ENCODE measurements at regions not wholly inside any gene's neighbourhood (a gene's known extent, or its start where the extent isn't known, plus 50 kb on each side); places are given as distances from the start of the nearest gene placed in this dataset.

DNA sequence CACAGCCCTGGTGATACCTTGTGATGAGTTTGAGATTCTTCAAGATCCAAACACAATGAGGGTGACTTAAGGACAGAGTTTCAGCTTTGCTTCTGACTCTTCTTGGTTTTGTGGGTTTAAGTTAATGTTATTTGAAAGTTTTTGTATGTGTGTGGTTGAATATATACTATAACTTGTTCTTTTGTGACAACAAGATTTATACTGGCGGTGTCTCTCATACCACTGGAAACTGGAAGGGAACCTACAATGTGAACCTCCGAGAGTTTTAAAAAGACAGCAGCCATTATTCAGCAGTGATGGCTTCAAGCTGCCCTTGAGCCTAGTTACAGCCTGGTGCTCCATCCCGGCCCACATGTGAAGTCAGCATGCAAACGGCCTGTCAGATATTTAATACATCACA is 87.9 kb upstream of the IGF1 start:
- peaks cover 0 to 12% (median 0%) of the 10 kb centered on the region in 3 donors for H3K9me3 ChIP-seq
- no peaks in the 10 kb centered on the region for H3K27me3 ChIP-seq
- 63 to 66% methylated on average over 2 to 3 of the region's 4 CpGs for WGBS, 2 donors (ENCODE audit: low coverage in 1 of 2)
- H3K36me3 ChIP-seq, result no peaks in the 10 kb centered on the region
- no peaks in the 10 kb centered on the region for H3K4me1 ChIP-seq
- no peak overlapping the region for H3K27ac ChIP-seq
- no peak overlapping the region for H3K4me3 ChIP-seq
- ATAC-seq, result no peak
- TF ChIP-seq POLR2AphosphoS5 (IDR thresholded peaks at IDR 0.05), result no peak
- no peak for TF ChIP-seq POLR2A (IDR thresholded peaks at IDR 0.05)
- no peak for TF ChIP-seq EP300 (IDR thresholded peaks at IDR 0.05)
- no peak for TF ChIP-seq CTCF (IDR thresholded peaks at IDR 0.05)

GRCh38 chr12:102567031-102567985 is 86.9 kb upstream of the IGF1 start:
- H3K36me3 ChIP-seq, result no peaks in the 10 kb centered on the region
- no peaks in the 10 kb centered on the region for H3K4me1 ChIP-seq
- 81 to 93% methylated on average over 3 to 4 of the region's 6 CpGs for WGBS, 2 donors (ENCODE audit: low coverage in 1 of 2)
- no peak overlapping the region for H3K27ac ChIP-seq
- no peaks in the 10 kb centered on the region for H3K27me3 ChIP-seq
- no peak overlapping the region for H3K4me3 ChIP-seq
- TF ChIP-seq CTCF (IDR thresholded peaks at IDR 0.05), result no peak
- no peak for TF ChIP-seq POLR2A (IDR thresholded peaks at IDR 0.05)
- no peak for TF ChIP-seq EP300 (IDR thresholded peaks at IDR 0.05)
- TF ChIP-seq POLR2AphosphoS5 (IDR thresholded peaks at IDR 0.05), result no peak
- ATAC-seq, result no peak
- H3K9me3 ChIP-seq, result peaks cover 0 to 12% (median 0%) of the 10 kb centered on the region in 3 donors

DNA sequence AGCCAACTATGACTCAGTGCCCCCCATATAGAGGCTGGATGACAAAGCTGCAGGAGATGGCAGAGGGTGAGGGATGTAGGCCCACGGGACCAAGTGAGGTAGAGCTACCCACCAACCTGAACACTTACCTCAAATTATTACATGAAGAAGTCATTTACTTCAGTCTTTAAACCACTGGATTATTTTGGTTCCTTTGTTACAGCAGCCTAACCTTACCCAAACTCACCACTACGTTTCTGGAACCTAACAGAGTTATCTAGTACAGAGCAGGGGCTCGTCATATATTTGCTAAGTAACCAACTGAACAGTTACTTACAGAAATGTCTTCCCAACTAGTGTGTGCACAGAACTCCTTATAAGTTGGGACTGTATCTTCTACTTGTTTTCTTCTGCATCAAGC is 85.2 kb upstream of the IGF1 start:
- no peak overlapping the region for H3K4me3 ChIP-seq
- no peaks in the 10 kb centered on the region for H3K27me3 ChIP-seq
- H3K4me1 ChIP-seq, result no peaks in the 10 kb centered on the region
- ATAC-seq, result no peak
- WGBS, 2 donors (ENCODE audit: low coverage in 1 of 2), result 90% methylated on average over 3 of the region's 3 CpGs; no CpG with 5 or more reads in 1 of the 2 donors
- TF ChIP-seq POLR2AphosphoS5 (IDR thresholded peaks at IDR 0.05) (no peak), EP300 (IDR thresholded peaks at IDR 0.05) (no peak), POLR2A (IDR thresholded peaks at IDR 0.05) (no peak), CTCF (IDR thresholded peaks at IDR 0.05) (no peak)
- H3K36me3 ChIP-seq, result no peaks in the 10 kb centered on the region
- peaks cover 0 to 12% (median 0%) of the 10 kb centered on the region in 3 donors for H3K9me3 ChIP-seq
- H3K27ac ChIP-seq, result no peak overlapping the region

DNA sequence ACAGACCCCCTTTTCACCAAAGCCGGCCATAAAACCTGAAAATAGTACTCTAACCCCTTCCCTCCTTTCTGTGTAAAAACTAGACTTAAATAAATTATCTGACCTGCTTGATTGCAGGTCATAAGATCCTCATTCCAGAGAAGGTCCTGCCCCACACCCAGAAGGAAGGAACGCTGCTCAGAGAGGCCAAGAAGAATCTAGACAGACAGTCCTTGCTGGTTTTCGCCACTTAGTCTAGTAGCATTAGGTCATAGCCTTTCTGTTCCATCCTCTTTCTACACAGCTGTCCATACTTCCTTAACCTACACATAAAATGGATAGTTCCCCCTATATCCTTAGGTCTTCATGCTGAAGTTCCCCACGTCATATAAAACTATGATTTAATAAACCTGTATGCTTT is 83.7 kb upstream of the IGF1 start:
- WGBS, 2 donors (ENCODE audit: low coverage in 1 of 2), result 74 to 88% methylated on average over 2 to 4 of the region's 4 CpGs
- no peak overlapping the region for H3K4me3 ChIP-seq
- no peak for ATAC-seq
- no peaks in the 10 kb centered on the region for H3K27me3 ChIP-seq
- no peaks in the 10 kb centered on the region for H3K36me3 ChIP-seq
- H3K27ac ChIP-seq, result no peak overlapping the region
- TF ChIP-seq POLR2A (IDR thresholded peaks at IDR 0.05) (no peak), CTCF (IDR thresholded peaks at IDR 0.05) (no peak), EP300 (IDR thresholded peaks at IDR 0.05) (no peak), POLR2AphosphoS5 (IDR thresholded peaks at IDR 0.05) (no peak)
- peaks cover 0 to 12% (median 0%) of the 10 kb centered on the region in 3 donors for H3K9me3 ChIP-seq
- H3K4me1 ChIP-seq, result no peaks in the 10 kb centered on the region

All from gastroesophageal sphincter (tissue), 4 donors.